DMS 273 (cell line): ENCODE measurements at regions not wholly inside any gene's neighbourhood (a gene's known extent, or its start where the extent isn't known, plus 50 kb on each side); places are given as distances from the start of the nearest gene placed in this dataset.
"Not testable (repeated sequence)": the region's sequence is repeated elsewhere in the genome, so short reads cannot be mapped to it uniquely, and the experiment has no call there.

Experiments
- DNase-seq: peaks from one replicate; lab custom pipeline; 2025; ENCODE audit not compliant: unreplicated experiment; lab: John Stamatoyannopoulos, UW

GRCh38 chr13:50720861-50721671 lies 122.4 kb downstream of the DLEU7 start:
- no peak for DNase-seq

GRCh38 chr13:50721672-50721992 lies 121.9 kb downstream of the DLEU7 start:
- DNase-seq: no peak

- no peak for DNase-seq
Measured at GRCh38 chr13:50722440-50723125, 120.9 kb downstream of the DLEU7 start.

- DNase-seq: no peak
Measured at GRCh38 chr13:50724438-50724837, 119.1 kb downstream of the DLEU7 start.

- no peak for DNase-seq
Measured at GRCh38 chr13:50724913-50725312, 118.6 kb downstream of the DLEU7 start.

GRCh38 chr13:50726164-50726563 lies 117.3 kb downstream of the DLEU7 start:
- DNase-seq: no peak

- DNase-seq: no peak
Measured at GRCh38 chr13:50729177-50729576, 114.3 kb downstream of the DLEU7 start.

- no peak for DNase-seq
Measured at GRCh38 chr13:50730496-50731351, 112.8 kb downstream of the DLEU7 start.

GRCh38 chr13:50731400-50731799 lies 112.1 kb downstream of the DLEU7 start:
- peak; percentile 73 for DNase-seq

GRCh38 chr13:50732712-50733111 lies 110.8 kb downstream of the DLEU7 start:
- no peak for DNase-seq

- no peak for DNase-seq
Measured at GRCh38 chr13:50733392-50733791, 110.1 kb downstream of the DLEU7 start.

GRCh38 chr13:50735071-50735470 lies 108.4 kb downstream of the DLEU7 start:
- DNase-seq: no peak

- no peak for DNase-seq
Measured at GRCh38 chr13:50740052-50740741, 103.3 kb downstream of the DLEU7 start.

- DNase-seq: no peak
Measured at GRCh38 chr13:50742353-50742752, 101.1 kb downstream of the DLEU7 start.

- no peak for DNase-seq
Measured at GRCh38 chr13:50742968-50743367, 100.5 kb downstream of the DLEU7 start.

- no peak for DNase-seq
Measured at GRCh38 chr13:50744116-50744660, 99.3 kb downstream of the DLEU7 start.

GRCh38 chr13:50745542-50746115 lies 97.9 kb downstream of the DLEU7 start:
- DNase-seq: peak; percentile 1

GRCh38 chr13:50747737-50748350 lies 95.6 kb downstream of the DLEU7 start:
- no peak for DNase-seq

GRCh38 chr13:50753221-50753620 lies 90.3 kb downstream of the DLEU7 start:
- not testable (repeated sequence) for DNase-seq
